Epithelial cell of proximal tubule (primary cell): ENCODE measurements at regions not wholly inside any gene's neighbourhood (a gene's known extent, or its start where the extent isn't known, plus 50 kb on each side); places are given as distances from the start of the nearest gene placed in this dataset.

Experiments
- DNase-seq: peaks from one replicate; pipeline ENCODE4 v3.0.0-alpha.2; 2011; ENCODE audit warnings: low read depth
- H3K4me3 ChIP-seq: 2 replicates; pipeline ENCODE4 v1.5.1; 2011; ENCODE audit warnings: low read depth, mild to moderate bottlenecking, low read length
- TF ChIP-seq, protein P1 (sequence below): conservative IDR thresholded peaks from 2 replicates; pipeline ENCODE4 v1.5.1; 2012; ENCODE audit warnings: low read depth, mild to moderate bottlenecking, low read length

DNA sequence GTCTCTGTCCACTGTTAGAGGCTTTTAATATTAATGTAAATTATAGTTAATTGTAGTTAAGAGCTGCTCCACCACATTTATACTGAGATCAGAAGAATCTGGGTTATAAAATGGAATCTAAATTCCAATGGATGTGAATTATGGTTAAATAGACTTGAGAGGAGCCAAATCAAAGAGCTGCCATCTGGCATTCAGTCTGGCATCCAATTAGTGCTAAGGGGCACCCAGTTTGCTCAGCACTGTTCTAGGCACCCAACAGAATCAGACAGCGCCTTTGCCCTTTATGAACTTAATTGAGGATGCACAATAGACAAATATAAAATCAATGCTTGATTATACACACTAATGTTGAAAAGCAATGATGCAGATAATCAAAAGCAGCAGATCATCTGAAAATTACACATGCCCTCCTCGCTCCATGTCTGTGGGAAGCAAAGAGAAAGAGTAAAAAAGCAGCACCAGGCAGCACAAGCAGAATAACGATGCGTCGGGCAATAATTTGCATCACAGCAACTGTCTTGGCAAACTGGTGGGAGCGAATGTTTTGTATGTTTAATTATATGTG is 310.1 kb downstream of the BRINP2 start:
- TF ChIP-seq, protein P1, sequence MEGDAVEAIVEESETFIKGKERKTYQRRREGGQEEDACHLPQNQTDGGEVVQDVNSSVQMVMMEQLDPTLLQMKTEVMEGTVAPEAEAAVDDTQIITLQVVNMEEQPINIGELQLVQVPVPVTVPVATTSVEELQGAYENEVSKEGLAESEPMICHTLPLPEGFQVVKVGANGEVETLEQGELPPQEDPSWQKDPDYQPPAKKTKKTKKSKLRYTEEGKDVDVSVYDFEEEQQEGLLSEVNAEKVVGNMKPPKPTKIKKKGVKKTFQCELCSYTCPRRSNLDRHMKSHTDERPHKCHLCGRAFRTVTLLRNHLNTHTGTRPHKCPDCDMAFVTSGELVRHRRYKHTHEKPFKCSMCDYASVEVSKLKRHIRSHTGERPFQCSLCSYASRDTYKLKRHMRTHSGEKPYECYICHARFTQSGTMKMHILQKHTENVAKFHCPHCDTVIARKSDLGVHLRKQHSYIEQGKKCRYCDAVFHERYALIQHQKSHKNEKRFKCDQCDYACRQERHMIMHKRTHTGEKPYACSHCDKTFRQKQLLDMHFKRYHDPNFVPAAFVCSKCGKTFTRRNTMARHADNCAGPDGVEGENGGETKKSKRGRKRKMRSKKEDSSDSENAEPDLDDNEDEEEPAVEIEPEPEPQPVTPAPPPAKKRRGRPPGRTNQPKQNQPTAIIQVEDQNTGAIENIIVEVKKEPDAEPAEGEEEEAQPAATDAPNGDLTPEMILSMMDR: no peak
- H3K4me3 ChIP-seq: no peak overlapping the region
- DNase-seq: no peak

DNA sequence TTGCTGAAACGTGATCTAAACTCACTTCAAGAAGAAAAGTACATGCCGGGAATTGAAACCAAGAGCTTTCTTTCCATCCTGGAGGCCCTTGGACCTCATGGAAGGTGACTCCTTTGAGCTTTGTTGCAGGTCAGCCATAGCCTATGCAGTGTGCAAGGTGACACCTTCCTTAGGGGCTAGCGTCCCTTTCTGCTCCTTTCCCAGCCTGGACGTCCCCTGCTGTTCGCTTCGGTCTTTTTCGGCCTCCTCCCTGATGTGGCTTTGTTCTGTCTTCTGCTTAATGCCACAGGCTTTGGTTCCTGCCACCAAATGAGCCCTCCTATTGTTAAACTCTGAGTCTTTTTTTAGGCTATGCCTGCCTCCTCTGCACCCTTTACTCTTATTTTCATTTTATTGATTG is 308.8 kb downstream of the BRINP2 start:
- no peak for DNase-seq
- TF ChIP-seq, protein P1: no peak

GRCh38 chr1:177476676-177477075 is 305.9 kb downstream of the BRINP2 start:
- no peak overlapping the region for H3K4me3 ChIP-seq
- no peak for DNase-seq
- TF ChIP-seq, protein P1: no peak

More for the DNA sequence above, 308.8 kb downstream of the BRINP2 start:
- H3K4me3 ChIP-seq: no peak overlapping the region

DNA sequence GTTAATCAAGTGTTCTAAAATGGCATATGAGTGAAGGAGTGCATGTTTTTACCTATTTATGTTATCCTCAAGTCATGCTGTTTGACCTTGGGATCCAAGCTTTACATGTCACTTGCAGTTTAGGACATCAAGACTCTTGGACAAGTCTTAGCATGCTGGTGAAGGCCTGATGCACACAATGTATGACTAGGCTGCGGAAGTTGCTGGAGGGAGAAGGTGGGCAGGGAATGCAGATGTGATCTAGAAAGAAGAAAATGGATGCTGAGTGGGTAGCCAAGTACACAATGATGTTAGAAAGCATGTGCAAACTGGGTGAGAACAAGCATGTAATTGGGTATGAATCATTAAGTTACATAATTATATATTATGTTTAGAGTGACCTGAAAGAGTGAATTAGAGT is 301.8 kb downstream of the BRINP2 start:
- no peak overlapping the region for H3K4me3 ChIP-seq
- TF ChIP-seq, protein P1: no peak
- no peak for DNase-seq

DNA sequence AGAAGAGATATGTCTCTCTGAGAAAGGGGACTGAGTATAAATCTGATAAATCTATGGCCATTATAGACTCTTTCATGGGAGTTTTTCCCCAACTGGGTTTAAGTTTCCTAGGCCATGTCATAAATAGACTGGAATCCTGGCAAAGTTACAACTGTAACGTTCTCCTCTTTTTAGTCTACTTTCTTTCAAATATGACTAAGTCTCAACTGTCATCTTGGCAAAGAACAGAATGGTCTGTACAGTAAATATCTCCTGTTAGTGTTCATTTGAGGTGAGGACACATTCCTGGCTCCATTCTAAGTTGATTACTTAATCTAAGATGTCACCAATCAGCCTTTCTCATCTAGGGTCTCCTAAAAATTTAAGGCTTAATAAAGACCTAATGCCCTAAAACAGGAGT is 300.5 kb downstream of the BRINP2 start:
- H3K4me3 ChIP-seq: no peak overlapping the region
- no peak for DNase-seq
- TF ChIP-seq, protein P1: no peak

DNA sequence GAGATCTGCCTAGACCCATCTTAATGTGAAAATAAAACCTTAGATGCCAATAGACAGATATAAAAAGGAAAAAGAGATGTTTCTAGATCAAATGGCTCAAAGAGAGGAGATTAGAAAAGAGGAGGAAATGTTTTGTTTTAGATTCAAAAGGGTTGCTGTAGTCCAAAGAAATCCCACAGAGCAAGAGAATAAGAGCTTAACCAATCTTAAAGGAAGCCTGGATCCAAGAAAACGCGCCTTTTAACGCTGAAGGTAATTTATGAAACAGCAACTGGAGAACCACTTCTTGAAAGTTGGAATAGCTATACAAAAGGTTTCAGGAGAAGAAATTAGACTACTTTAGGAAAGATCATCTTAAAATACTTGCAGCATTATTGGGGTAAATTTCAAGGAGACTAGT is 298.8 kb downstream of the BRINP2 start:
- TF ChIP-seq, protein P1: no peak
- no peak overlapping the region for H3K4me3 ChIP-seq
- DNase-seq: no peak

GRCh38 chr1:177466286-177466685 is 295.5 kb downstream of the BRINP2 start:
- TF ChIP-seq, protein P1: no peak
- no peak for DNase-seq
- H3K4me3 ChIP-seq: no peak overlapping the region
